Renal cortical epithelial cell (primary cell): ENCODE measurements at regions not wholly inside any gene's neighbourhood (a gene's known extent, or its start where the extent isn't known, plus 50 kb on each side); places are given as distances from the start of the nearest gene placed in this dataset.
A peak's percentile ranks its signal among the peaks of the same experiment; 100 is the strongest.

ENCODE experiments used
- DNase-seq: peaks from one replicate; pipeline ENCODE4 v3.0.0-alpha.2; 2011; ENCODE audit warnings: low read depth

- DNase-seq, result no peak
These were observed 92.5 kb downstream of the KLF6 start for GRCh38 chr10:3692387-3692999.

GRCh38 chr10:3691482-3691881, 93.5 kb downstream of the KLF6 start:
- no peak for DNase-seq

- no peak for DNase-seq
These were observed 95.0 kb downstream of the KLF6 start for GRCh38 chr10:3689871-3690510.

- no peak for DNase-seq
These were observed 97.4 kb downstream of the KLF6 start for GRCh38 chr10:3687510-3688081.

- DNase-seq, result no peak
These were observed 99.6 kb downstream of the KLF6 start for GRCh38 chr10:3685384-3685783.

- DNase-seq, result no peak
These were observed 100.1 kb downstream of the KLF6 start for GRCh38 chr10:3684891-3685290.

- DNase-seq, result no peak
These were observed 101.4 kb downstream of the KLF6 start for GRCh38 chr10:3683560-3683959.

- no peak for DNase-seq
These were observed 102.3 kb downstream of the KLF6 start for GRCh38 chr10:3682745-3683144.

GRCh38 chr10:3681642-3682554, 103.1 kb downstream of the KLF6 start:
- DNase-seq, result peak; percentile 37

GRCh38 chr10:3679950-3680629, 104.9 kb downstream of the KLF6 start:
- no peak for DNase-seq

GRCh38 chr10:3678629-3679227, 106.3 kb downstream of the KLF6 start:
- DNase-seq, result no peak

- no peak for DNase-seq
These were observed 108.4 kb downstream of the KLF6 start for GRCh38 chr10:3676564-3676963.

GRCh38 chr10:3672220-3672619, 112.8 kb downstream of the KLF6 start:
- no peak for DNase-seq

GRCh38 chr10:3671386-3671955, 113.5 kb downstream of the KLF6 start:
- no peak for DNase-seq

- no peak for DNase-seq
These were observed 116.1 kb downstream of the KLF6 start for GRCh38 chr10:3668966-3669330.

GRCh38 chr10:3668276-3668965, 116.6 kb downstream of the KLF6 start:
- peak; percentile 76 for DNase-seq

- no peak for DNase-seq
These were observed 118.3 kb downstream of the KLF6 start for GRCh38 chr10:3666525-3667302.

GRCh38 chr10:3665316-3665908, 119.6 kb downstream of the KLF6 start:
- no peak for DNase-seq

GRCh38 chr10:3662775-3663174, 122.2 kb downstream of the KLF6 start:
- DNase-seq, result no peak
